Limb (tissue), 2 donors: ENCODE measurements at regions not wholly inside any gene's neighbourhood (a gene's known extent, or its start where the extent isn't known, plus 50 kb on each side); places are given as distances from the start of the nearest gene placed in this dataset.
"Not testable (repeated sequence)": the region's sequence is repeated elsewhere in the genome, so short reads cannot be mapped to it uniquely, and the experiment has no call there.

ENCODE experiments used
- DNase-seq, 2 donors: peaks; one replicate each; pipeline ENCODE4 v3.0.0-alpha.2; 2016; ENCODE audit errors: extremely low spot score in 2 of 2

DNA sequence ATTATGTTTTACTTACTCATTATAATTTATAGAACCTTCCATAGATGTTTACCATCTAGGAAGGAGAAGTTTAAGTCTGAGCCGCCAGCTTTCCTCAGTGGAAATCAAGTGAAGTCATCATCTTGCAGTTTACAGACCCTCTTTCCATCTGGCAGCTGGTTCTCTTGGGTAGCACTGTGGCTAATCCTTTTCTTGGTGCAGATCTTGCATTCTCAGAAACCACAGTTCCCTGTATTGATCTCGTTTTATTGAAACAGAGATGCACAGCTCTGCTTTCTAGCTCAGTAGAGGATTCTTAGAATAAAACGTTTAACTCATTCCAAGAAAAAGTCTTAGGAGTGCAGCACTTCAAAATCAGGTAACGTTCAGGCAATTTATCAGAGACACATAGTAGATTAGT is 1154.7 kb downstream of the FOXD4L5 start:
- DNase-seq, result not testable (repeated sequence)

DNA sequence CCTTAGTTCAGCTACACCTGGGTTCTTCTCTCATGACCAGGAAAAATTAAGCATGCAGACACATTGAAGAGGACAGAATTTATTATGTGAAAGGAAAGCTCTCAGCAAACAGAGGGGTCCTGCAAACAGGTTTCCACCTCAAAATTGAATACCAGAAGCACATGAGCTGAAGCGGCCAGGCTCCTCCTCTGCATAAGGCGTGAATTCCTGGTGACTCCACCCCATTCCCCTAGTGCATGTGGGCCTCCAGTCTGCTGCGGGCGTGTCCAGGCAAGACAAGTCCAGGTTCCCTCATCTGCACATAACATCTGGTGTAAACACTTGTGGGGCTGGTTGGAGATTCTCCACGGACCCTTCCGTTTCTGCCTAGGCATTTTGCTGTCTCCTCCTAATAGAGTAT is 1156.4 kb downstream of the FOXD4L5 start:
- DNase-seq, result no peak

DNA sequence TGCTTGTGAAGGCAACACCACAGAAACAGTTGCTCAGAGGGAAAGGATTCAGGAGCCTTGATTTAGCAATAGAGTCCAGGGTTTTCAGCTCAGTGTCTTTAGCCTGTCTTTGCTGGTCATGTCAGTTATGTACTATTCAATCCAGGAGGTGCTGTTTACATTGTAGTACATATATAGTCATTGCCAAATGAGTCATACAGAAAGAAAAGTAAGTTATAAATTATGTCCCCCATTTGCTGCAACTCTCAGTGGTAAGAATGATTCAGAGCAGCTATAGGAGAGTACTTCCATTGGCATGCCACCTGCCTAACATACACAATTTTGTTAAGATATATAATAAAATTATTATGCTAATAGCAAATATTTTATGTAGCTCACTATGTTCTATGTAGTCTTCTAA is 1163.4 kb downstream of the FOXD4L5 start:
- not testable (repeated sequence) for DNase-seq

DNA sequence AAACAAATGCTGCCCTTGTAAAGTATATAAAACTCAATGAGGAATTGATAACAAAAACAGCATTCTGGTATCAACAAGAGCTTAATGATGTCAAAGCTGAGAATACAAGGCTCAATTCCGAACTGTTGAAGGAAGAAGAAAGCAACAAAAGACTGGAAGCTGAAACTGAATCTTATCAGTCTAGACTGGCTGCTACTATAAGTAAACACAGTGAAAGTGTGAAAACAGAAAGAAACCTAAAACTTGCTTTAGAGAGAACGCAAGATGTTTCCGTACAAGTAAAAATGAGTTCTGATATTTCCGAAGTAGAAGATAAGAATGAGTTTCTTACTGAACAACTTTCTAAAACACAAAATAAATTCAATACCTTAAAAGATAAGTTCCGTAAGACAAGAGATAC is 1167.7 kb downstream of the FOXD4L5 start:
- not testable (repeated sequence) for DNase-seq

DNA sequence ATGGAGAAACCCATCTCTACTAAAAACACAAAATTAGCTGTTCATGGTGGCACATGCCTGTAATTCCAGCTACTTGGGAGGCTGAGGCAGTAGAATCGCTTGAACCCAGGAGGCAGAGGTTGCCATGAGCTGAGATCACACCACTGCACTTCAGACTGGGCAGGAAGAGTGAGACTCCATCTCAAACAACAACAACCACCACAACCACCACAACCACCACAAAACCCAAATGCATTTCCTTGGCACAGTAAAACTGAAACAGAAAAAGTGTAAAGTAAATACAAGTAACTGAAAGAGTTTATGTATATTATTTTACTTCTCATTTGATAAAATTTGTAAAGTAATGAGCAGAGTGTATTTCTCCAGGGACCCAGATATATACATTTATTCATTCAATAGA is 1177.1 kb downstream of the FOXD4L5 start:
- not testable (repeated sequence) for DNase-seq

DNA sequence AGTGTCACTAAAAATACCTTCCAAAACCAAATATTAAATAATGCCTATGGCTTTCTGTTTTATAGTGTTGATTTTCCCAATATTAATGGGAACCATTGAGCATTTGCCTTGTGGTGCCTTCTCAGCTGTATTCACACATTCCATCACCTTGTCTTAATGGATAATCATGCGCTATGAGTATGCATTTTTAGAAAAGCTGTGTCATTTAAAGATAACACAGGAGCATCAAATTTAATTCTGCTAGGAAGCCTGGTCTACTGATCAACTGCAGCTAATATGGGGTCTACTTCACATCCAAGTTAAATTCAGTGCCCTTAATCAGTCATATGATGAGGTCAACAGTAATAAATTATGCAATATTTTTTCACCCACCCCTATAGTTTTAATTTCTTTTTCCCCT is 1177.8 kb downstream of the FOXD4L5 start:
- not testable (repeated sequence) for DNase-seq

DNA sequence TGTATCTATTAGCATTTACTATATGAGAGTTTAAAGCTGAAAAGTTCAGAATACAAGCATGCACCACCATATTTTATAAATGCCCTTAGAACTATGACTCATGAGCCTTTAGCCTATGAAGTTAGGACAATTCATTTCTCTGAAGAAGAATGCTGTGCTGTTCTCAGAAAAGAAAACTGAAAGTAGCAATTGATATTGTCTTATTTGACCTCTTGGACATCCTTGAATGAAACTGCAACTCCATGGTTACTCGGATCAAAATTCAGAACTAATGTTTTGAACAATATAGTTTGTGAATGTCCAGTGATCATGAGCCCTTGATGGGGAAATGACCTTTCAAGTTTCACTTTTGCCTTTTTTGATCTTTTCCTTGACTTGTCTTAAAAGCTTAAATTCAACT is 1179.8 kb downstream of the FOXD4L5 start:
- not testable (repeated sequence) for DNase-seq

DNA sequence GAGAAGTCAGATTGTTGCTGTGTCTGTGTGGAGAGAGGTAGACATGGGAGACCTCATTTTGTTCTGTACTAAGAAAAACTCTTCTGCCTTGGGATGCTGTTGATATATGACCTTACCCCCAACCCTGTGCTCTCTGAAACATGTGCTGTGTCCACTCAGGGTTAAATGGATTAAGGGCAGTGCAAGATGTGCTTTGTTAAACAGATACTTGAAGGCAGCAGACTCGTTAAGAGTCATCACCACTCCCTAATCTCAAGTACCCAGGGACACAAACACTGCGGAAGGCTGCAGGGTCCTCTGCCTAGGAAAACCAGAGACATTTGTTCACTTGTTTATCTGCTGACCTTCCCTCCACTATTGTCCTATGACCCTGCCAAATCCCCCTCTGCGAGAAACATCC is 1183.5 kb downstream of the FOXD4L5 start:
- DNase-seq, result not testable (repeated sequence)

DNA sequence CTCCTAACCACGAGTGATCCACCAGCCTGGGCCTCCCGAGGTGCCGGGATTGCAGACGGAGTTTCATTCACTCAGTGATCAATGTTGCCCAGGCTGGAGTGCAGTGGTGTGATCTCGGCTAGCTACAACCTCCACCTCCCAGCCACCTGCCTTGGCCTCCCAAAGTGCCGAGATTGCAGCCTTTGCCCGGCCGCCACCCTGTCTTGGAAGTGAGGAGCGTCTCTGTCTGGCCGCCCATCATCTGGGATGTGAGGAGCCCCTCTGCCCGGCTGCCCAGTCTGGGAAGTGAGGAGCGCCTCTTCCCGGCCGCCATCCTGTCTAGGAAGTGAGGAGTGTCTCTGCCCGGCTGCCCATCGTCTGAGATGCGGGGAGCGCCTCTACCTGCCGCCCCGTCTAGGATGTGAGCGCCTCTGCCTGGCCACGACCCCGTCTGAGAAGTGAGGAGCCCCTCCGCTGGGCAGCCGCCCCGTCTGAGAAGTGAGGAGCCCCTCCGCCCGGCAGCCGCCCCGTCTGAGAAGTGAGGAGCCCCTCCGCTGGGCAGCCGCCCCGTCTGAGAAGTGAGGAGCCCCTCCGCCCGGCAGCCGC is 1184.3 kb downstream of the FOXD4L5 start:
- DNase-seq, result not testable (repeated sequence)

DNA sequence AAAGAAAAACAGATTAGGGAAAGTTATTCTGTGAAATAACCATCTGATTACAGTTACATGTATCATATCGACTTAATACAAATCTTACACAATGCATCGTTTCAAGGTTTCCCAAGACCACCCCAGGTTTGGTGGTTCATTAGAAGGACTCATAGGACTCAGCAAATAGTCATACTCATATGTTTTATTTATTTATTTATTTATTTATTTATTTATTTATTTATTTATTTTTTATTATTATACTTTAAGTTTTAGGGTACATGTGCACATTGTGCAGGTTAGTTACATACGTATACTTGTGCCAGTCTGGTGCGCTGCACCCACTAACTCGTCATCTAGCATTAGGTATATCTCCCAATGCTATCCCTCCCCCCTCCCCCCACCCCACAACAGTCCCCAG is 1199.0 kb downstream of the FOXD4L5 start:
- not testable (repeated sequence) for DNase-seq

DNA sequence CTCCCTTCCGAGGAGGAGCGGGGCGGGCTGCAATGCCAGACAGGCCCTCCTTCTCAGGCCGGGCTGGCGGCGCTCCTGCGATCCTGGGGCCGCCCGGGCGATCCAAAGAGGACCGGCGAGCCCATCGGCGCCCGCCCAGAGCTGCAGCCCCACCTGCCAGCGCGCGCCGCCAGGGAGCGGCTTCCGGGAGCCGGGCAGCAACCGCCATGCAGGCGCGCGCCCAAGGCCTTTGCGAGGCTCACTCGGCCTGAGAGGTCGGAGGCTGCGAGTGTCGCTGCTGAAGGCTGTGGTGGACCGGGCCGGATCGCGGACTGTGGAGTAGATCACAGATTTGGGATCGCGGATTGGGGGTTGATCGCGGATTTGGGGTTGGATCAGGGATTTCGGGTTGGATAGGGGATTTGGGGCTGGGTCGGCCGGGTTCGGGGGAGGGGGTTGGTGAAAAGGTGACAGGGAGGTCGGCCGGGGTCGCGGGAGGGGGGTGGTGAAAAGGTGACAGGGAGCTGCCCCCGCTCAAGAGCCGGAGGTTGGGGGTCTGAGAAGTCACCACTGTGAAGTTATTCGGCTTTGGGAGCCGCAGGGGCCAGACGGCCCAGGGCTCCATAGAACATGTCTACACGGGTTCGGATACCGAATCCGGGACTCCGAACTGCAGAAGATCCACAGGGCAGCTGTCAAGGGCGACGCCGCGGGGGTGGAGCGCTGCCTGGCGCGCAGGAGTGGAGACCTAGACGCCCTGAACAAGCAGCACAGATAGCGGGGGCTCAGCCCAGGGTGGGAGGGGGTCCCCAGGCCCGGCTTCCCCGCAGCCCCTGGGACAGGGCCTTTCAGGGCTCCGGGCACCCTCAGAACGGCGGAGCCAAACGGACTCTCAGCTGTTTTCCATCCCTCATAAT is 1213.4 kb downstream of the FOXD4L5 start:
- peak in 1 of 2 donors; percentile 18 for DNase-seq

DNA sequence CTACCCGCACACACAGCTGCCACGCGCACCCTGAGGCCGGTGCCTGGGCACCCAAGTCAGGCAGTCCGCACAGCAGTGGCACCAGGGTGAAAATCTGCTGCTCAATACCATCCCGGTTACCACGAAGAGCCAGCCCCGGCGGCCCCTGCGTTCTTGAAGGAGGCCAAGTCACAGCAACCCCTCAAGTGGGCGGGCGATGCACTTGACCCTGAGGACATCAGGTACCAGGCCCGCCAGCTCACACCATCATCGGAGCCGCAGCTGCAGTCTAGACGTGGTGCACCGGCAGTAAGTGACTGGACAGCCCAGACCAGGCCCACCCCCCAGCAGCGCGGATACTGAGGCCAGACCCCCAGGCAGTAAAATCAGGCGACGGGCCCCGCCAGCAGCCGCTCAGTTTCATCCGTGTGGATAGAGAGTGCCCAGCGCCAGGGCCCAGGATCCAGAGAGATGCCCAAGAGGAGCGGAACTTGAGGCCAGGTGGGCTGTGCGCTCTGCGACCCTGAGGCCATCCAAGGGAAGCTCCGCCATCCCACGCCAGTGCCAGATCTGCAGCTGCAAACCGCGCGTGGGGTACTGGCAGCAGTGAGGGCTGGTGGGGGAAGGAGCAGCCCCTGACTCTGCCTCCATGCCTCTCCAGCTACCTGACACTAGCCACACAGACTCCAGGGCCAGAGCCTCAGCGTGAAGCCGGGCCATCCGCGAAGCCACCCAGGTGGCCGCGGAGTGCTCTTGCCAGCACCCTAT is 1214.2 kb downstream of the FOXD4L5 start:
- DNase-seq, result not testable (repeated sequence)

DNA sequence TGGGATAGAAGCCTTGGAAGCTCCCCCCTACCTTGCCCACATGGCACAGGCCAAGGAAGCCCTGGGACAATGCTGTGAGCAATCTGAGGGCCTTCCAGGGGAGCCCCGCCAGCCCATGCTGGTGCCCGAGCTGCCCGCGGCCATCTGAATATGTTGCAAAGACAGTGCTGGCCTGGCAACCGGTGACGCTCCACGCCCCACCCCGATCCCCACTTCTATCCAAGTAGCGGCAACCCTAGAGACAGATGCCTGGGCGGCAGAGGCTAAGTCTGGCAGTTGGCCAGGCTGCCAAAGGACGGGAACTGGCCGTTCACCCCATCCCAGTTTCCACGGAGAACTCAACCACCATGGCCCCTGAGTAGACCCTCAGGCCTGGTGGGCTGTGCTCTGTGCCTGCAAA is 1214.9 kb downstream of the FOXD4L5 start:
- peak in 1 of 2 donors; percentile 13 for DNase-seq

DNA sequence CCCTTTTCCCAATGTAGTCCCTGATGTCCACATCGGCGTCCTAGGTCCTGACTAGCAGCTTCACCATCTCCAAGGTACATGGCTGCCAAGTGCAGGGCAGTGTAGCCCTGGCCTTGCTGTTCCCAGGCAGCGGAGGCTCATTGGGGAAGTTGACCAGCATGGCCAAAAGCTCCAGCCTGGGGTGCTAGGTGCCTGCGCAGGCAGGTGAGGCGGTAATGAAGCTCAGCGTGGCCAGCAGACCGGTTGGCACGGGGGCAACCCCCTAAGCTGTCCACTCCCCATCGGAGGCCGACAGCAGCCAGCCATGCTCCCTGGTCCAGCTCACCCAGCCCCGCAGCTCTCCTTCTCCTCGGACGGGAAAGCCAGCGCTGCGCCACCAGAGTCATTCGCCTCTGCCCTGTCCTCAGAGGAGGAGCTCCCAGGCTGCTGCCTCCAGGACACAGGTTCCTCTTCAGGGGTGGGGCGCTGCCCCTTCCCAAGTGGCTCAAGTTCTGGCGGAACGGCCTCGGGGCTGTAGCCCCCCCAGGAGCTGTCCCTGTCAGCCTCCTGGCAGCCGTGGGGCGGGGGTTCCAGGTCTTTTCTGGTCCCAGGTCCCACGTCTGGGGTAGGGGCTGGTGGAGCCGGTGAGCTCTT is 1218.2 kb downstream of the FOXD4L5 start:
- no peak for DNase-seq

DNA sequence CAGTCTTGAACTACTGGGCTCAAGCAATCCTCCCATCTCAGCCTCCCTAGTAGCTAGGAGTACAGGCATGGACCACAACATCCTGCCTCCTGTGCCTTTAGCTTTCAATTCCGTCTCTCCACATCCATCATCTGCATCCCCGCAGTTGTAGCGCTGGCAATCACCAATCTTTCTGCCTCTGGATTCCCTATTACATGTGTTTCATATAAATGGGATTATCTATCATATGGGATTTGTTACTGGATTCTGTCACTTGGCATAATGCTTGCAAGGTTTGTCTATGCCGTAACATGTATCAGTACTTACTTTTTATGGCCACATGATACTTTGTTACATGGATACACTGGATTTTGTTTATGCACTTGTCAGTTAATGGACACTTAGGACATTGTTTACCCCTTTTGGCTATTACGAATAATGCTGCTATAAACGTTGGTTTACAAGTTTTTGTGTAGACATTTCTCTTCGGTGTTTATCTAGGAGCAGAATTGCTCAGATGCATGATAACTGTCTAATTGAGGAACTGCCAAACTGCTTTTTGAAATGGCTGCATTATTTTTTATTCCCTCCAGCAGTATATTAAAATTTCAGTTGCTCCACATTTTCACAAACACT is 1223.9 kb downstream of the FOXD4L5 start:
- no peak for DNase-seq

DNA sequence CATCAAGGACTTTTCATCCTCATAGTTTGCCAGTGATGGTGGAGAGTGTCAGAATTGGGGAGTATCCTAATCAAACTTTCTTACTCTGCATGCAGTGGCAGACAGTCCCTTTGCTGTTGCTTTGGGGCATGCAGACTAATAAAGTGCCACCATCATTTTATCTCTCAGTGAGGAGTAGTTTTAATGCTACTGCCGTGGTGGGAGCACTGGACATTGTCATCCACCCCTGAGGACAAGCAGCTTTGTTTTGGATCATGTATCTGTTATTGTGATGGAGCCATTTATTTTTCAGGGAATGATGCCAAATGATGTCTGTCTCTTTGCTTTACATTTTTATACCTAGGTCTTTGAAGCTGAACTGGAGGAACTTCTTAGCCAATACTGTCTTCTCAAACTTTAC is 1226.9 kb downstream of the FOXD4L5 start:
- DNase-seq, result not testable (repeated sequence)

DNA sequence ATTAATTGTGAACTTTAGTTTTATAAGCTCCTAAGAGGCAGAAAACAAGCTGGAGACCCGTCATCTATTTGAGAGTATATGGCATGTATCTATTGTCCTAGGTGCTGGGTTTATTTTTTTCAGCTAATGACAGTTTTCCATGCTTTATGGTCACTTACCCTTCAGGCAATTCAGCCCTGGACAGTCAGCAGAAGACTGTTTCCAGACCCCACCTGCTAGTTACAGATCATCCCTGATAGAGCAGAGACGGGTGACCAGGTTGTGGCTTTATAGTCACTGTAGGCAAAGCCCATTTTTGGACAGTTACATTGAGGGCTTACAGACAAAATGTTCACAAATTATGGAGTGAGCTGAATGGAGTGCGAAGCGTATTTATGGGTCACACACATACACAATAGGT is 1227.5 kb downstream of the FOXD4L5 start:
- DNase-seq, result no peak

DNA sequence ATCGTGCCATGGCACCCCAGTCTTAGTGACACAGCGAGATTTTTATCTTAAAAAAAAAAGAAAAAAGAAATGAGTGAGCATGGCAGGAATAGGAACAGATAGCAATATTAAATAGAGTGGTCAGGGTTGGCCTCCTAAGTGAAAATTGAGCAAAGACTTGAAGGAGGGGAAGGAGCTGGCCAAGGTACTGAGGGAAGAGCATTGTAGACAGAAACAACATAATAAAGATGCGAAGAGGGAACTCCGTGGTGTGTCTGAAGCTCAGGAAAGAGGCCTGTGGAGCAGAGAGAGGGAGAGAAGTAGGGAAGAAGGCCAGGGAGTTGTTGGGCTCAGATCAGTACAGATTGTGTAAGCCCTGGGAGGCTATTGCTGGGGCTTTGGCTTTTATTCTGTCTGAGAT is 1256.1 kb downstream of the FOXD4L5 start:
- DNase-seq, result not testable (repeated sequence)

DNA sequence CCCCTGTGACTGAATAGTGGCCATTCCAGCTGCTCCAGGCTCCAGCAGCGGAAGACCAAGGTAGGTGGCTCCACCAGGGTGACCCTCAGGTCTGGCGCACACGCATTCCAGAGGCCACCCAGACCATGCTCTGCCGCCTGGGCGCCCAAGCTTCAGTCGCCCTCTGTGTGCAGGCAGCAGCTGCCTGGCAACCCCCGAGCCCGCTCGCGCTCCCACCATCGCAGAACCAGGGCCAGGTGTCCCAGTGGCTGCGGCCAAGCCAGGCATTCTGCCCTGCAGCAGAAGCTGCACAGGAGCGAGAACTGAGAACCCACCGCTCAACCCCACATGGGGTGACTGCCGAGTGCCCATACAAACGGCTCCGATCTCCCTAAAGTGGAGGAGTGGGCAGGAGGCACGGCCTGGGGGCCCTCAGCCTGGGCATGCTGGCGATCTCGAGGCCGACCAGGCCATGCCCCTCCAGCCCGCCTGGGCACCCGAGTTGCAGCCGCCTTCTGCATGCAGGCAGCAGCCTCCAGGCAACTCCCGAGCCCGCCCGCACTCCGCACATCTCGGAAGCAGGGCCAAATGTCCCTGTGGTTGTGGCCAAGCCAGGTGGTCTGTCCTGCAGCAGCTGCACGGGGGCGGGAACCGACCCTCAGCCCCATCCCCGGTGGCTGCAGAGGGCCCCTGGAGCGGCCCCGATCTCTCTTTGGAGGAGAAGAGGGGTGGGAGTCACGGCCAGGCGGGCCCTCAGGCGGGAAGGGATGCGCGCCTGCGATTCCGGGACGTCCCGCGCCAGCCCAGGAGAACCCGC is 1264.1 kb downstream of the FOXD4L5 start:
- not testable (repeated sequence) for DNase-seq

DNA sequence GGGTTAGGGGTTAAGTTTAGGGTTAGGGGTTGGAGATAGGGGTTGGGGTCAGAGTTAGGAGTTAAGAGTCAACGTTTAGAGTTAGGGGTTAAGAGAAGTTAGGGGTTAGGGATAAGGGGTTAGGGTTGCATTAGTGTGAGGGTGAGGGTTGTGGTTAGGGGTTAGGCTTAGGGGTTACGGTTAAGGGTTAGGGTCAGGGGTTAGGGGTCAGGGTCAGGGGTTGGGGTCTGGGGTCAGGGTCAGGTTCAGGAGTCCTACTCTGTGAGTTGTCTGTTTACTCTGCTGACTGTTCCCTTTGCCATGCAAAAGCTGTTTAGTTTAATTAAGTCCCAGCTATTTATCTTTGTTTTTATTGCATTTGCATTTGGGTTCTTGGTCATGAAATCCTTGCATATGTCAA is 1267.3 kb downstream of the FOXD4L5 start:
- not testable (repeated sequence) for DNase-seq
